GM13977 (cell line): ENCODE measurements at regions not wholly inside any gene's neighbourhood (a gene's known extent, or its start where the extent isn't known, plus 50 kb on each side); places are given as distances from the start of the nearest gene placed in this dataset.

Experiments
- DNase-seq: peaks from one replicate; pipeline ENCODE4 v3.0.0; 2012; ENCODE audit warnings: low spot score
- CTCF ChIP-seq: IDR thresholded peaks from 2 replicates; pipeline ENCODE4 v1.5.1; 2012; ENCODE audit warnings: mild to moderate bottlenecking, control low read depth; ENCODE audit not compliant: insufficient read depth; ENCODE audit errors: extremely low read depth, missing control alignments
- in situ Hi-C: fragments of 300-500 bp; cut with MboI; formaldehyde crosslinking; loops from one replicate; pipeline ENCODE4 v1.12.0; 2022; ENCODE audit warnings: low sequenced_read_pairs, low pct_unique_long_range_greater_than_20kb, mixed read lengths, inconsistent platforms; ENCODE audit not compliant: unreplicated experiment

GRCh38 chr5:3694819-3695218, 99.2 kb downstream of the IRX1 start:
- in situ Hi-C loops: no loop called here
- TF ChIP-seq CTCF: no peak
- no peak for DNase-seq

- in situ Hi-C loops: no loop called here
- no peak for TF ChIP-seq CTCF
These were observed 100.2 kb downstream of the IRX1 start for GRCh38 chr5:3695818-3696217.

GRCh38 chr5:3698412-3698811, 102.8 kb downstream of the IRX1 start:
- no peak for DNase-seq
- TF ChIP-seq CTCF: no peak
- in situ Hi-C loops: no loop called here

More at GRCh38 chr5:3695818-3696217, 100.2 kb downstream of the IRX1 start:
- DNase-seq: no peak

- TF ChIP-seq CTCF: no peak
- in situ Hi-C loops: no loop called here
- DNase-seq: no peak
These were observed 106.1 kb downstream of the IRX1 start for GRCh38 chr5:3701694-3702093.

- TF ChIP-seq CTCF: no peak
- DNase-seq: no peak
- in situ Hi-C loops: no loop called here
These were observed 109.0 kb downstream of the IRX1 start for GRCh38 chr5:3704661-3705060.

- no peak for DNase-seq
- no peak for TF ChIP-seq CTCF
- in situ Hi-C loops: no loop called here
These were observed 113.6 kb downstream of the IRX1 start for GRCh38 chr5:3709068-3709716.
